ENCODE measurements at regions not wholly inside any gene's neighbourhood (a gene's known extent, or its start where the extent isn't known, plus 50 kb on each side); places are given as distances from the start of the nearest gene placed in this dataset.

DNA sequence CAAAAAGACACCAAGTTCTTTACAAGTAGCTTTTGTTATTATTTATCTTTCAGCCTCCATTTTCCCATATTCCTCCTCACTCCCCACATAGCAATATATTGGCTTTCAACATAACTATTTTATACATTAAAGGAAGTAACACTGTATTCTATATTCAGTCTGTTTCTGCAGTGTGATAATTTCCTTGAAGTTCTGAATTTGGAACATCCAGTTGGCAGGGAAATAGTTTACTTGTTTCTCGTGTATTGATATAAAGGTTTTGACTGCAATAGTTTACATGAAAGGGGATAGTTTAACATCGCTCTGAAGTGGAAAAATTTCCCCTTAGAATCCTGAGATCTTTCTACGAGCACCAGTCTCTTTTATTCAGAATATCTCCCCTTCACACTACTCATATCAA lies 341.5 kb upstream of the ANO3 start:
- TF ChIP-seq POLR2A (IDR thresholded peaks at IDR 0.05) (no peak), POLR2AphosphoS5 (IDR thresholded peaks at IDR 0.05) (no peak)
